ENCODE measurements at regions not wholly inside any gene's neighbourhood (a gene's known extent, or its start where the extent isn't known, plus 50 kb on each side); places are given as distances from the start of the nearest gene placed in this dataset.

DNA sequence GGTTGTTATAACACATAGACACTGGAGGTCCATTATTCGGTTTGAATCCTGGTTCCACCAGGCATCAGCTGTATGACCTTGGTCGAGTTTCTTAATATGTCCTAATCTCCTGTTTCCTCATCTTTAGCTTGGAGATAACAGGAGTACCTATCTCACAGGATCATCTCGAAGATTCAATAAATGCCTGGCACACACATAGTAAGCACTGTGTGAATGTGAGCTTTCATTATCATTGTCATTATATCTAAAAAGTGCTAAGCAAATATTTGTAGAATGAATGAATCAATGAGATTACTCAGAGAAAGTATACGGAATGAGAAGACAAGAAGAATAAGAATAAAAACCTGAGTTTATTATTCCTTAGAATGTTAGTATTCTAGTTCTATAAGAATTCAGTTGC lies 227.4 kb upstream of the CFAP20DC start:
- H3K36me3 ChIP-seq: no peaks in the 10 kb centered on the region
- DNase-seq (ENCODE audit: extremely low spot score in 2 of 2): no peak
- TF ChIP-seq POLR2AphosphoS5 (IDR thresholded peaks at IDR 0.05; ENCODE audit: insufficient read depth in 1 of 2, low read depth in 1 of 2) (no peak), POLR2A (IDR thresholded peaks at IDR 0.05) (no peak)
- TF ChIP-seq, protein P1, sequence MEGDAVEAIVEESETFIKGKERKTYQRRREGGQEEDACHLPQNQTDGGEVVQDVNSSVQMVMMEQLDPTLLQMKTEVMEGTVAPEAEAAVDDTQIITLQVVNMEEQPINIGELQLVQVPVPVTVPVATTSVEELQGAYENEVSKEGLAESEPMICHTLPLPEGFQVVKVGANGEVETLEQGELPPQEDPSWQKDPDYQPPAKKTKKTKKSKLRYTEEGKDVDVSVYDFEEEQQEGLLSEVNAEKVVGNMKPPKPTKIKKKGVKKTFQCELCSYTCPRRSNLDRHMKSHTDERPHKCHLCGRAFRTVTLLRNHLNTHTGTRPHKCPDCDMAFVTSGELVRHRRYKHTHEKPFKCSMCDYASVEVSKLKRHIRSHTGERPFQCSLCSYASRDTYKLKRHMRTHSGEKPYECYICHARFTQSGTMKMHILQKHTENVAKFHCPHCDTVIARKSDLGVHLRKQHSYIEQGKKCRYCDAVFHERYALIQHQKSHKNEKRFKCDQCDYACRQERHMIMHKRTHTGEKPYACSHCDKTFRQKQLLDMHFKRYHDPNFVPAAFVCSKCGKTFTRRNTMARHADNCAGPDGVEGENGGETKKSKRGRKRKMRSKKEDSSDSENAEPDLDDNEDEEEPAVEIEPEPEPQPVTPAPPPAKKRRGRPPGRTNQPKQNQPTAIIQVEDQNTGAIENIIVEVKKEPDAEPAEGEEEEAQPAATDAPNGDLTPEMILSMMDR (IDR thresholded peaks at IDR 0.05): no peak
- no peak overlapping the region for H3K4me3 ChIP-seq
- intact Hi-C loops (cut with DNase I): no loop called here
- H3K4me1 ChIP-seq: no peaks in the 10 kb centered on the region
- H3K27me3 ChIP-seq: no peaks in the 10 kb centered on the region
- no peak overlapping the region for H3K27ac ChIP-seq
- H3K9me3 ChIP-seq: no peaks in the 10 kb centered on the region

DNA sequence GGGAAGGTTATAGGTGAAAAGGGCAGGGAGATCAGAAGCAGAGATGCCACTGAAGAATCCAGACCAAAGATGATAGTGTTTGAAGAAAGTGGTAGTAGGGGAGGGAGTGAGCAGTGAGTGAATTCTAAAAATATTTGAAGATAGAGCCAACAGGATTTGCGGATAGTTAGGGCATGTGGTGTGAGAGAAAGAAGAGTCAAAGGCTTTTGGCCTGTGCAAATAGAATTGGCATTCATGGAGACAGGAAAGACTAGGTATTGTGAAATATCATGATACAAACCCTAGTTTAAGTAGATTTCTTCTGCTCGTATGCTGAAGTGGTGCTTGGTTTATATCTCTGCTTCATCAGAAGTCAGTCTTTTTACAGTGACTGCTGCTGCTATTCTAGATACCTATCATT lies 224.2 kb upstream of the CFAP20DC start:
- H3K4me3 ChIP-seq: no peak overlapping the region
- H3K27me3 ChIP-seq: no peaks in the 10 kb centered on the region
- no peak for TF ChIP-seq POLR2AphosphoS5 (IDR thresholded peaks at IDR 0.05; ENCODE audit: insufficient read depth in 1 of 2, low read depth in 1 of 2)
- H3K9me3 ChIP-seq: no peaks in the 10 kb centered on the region
- intact Hi-C loops (cut with DNase I): no loop called here
- no peak overlapping the region for H3K27ac ChIP-seq
- DNase-seq (ENCODE audit: extremely low spot score in 2 of 2): no peak
- no peaks in the 10 kb centered on the region for H3K4me1 ChIP-seq
- H3K36me3 ChIP-seq: no peaks in the 10 kb centered on the region

DNA sequence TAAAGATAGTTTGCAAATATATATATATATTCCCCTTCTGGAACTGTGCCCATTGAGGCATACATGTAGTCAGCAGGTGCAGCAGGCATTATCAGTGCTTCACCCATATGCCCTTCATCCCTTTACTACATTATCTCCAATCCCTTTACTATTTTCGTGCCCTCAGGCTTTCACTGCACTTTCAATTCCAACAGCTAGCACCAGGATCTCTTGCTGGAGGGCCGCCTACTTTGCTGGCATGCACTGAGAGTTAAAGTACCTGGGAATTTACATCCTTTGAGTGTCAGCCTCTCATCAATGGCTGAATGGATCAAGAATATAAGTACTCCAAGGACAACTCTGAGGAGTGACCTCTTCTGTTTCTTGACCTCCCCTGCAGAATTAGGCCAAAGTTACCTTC lies 222.1 kb upstream of the CFAP20DC start:
- no peaks in the 10 kb centered on the region for H3K9me3 ChIP-seq
- no peak for DNase-seq (ENCODE audit: extremely low spot score in 2 of 2)
- intact Hi-C loops (cut with DNase I): no loop called here
- no peaks in the 10 kb centered on the region for H3K36me3 ChIP-seq
- no peak overlapping the region for H3K4me3 ChIP-seq
- no peaks in the 10 kb centered on the region for H3K27me3 ChIP-seq
- no peak overlapping the region for H3K27ac ChIP-seq
- no peak for TF ChIP-seq POLR2AphosphoS5 (IDR thresholded peaks at IDR 0.05; ENCODE audit: insufficient read depth in 1 of 2, low read depth in 1 of 2)
- TF ChIP-seq POLR2A (IDR thresholded peaks at IDR 0.05): no peak
- TF ChIP-seq, protein P1 (IDR thresholded peaks at IDR 0.05): no peak
- no peaks in the 10 kb centered on the region for H3K4me1 ChIP-seq

DNA sequence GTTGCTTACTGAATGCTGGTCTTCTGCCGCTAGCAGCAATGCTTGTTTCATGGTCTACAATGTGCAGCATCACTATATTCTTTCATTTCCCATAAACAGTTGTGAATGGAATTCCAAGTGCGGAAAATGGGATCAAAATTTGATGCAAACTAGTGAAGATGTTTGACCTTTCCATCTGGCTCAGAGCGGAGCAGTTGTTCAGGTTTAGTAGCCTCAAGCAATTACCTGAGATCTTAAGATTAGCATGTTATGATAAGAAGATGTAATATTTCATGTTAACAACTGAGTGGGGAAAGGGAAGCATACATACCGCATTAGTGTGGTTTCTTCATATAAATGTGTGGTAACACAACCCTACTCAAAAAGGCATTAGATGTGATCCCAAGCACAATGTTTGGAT lies 221.1 kb upstream of the CFAP20DC start:
- no peak for DNase-seq (ENCODE audit: extremely low spot score in 2 of 2)
- no peak overlapping the region for H3K4me3 ChIP-seq

DNA sequence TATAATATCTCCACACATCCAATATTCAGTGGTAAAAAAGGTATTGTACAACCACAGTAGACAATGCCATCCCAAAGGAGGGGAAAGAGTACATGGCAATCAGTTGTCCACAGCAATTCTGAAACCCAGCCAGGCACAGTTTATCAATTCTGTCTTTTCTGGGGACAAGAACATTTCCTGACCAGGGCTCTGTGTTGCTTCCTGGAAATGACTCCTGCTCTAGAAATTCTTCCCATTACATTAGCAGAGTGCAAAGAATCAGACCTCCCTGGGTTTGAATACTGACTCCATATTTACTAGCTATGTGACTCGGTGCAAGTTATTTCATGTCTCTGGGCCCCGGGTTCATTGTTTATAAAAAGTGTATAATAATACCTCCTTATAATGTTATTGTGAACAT lies 220.4 kb upstream of the CFAP20DC start:
- no peak for DNase-seq (ENCODE audit: extremely low spot score in 2 of 2)
- intact Hi-C loops (cut with DNase I): no loop called here
- TF ChIP-seq, protein P1 (IDR thresholded peaks at IDR 0.05): no peak
- no peak for TF ChIP-seq POLR2AphosphoS5 (IDR thresholded peaks at IDR 0.05; ENCODE audit: insufficient read depth in 1 of 2, low read depth in 1 of 2)
- no peak for TF ChIP-seq POLR2A (IDR thresholded peaks at IDR 0.05)
- Histone ChIP-seq H3K9me3 (no peaks in the 10 kb centered on the region), H3K36me3 (no peaks in the 10 kb centered on the region), H3K4me1 (no peaks in the 10 kb centered on the region), H3K27me3 (no peaks in the 10 kb centered on the region), H3K27ac (no peak overlapping the region), H3K4me3 (no peak overlapping the region)

More for the DNA sequence above, 221.1 kb upstream of the CFAP20DC start:
- Histone ChIP-seq H3K9me3 (no peaks in the 10 kb centered on the region), H3K4me1 (no peaks in the 10 kb centered on the region), H3K27me3 (no peaks in the 10 kb centered on the region), H3K27ac (no peak overlapping the region), H3K36me3 (no peaks in the 10 kb centered on the region)
- intact Hi-C loops (cut with DNase I): no loop called here
- TF ChIP-seq POLR2AphosphoS5 (IDR thresholded peaks at IDR 0.05; ENCODE audit: insufficient read depth in 1 of 2, low read depth in 1 of 2) (no peak), POLR2A (IDR thresholded peaks at IDR 0.05) (no peak)
- TF ChIP-seq, protein P1 (IDR thresholded peaks at IDR 0.05): no peak

DNA sequence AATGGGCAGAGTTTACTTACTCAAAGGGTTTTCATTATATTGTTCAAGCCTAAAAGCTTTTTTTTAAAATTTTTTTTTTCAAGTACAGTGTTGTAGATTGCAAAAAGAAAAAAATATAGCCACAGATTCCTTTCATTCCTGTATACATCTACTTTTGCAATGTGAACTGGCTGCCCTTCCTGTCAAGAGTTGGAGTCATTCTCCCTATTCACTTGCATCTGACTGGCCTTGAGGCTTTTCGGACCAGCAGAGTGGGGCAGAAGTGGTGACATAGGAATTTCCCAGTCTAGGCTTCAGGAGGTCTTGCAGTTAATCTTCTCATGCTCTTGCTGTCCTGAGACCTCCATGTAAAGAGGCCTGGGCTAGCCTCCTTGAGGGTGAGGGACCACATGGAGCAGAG lies 218.3 kb upstream of the CFAP20DC start:
- TF ChIP-seq POLR2AphosphoS5 (IDR thresholded peaks at IDR 0.05; ENCODE audit: insufficient read depth in 1 of 2, low read depth in 1 of 2): no peak
- TF ChIP-seq POLR2A (IDR thresholded peaks at IDR 0.05): no peak
- TF ChIP-seq, protein P1 (IDR thresholded peaks at IDR 0.05): no peak
- Histone ChIP-seq H3K9me3 (no peaks in the 10 kb centered on the region), H3K4me3 (no peak overlapping the region), H3K36me3 (no peaks in the 10 kb centered on the region), H3K27ac (no peak overlapping the region), H3K27me3 (no peaks in the 10 kb centered on the region), H3K4me1 (no peaks in the 10 kb centered on the region)
- intact Hi-C loops (cut with DNase I): no loop called here
- DNase-seq (ENCODE audit: extremely low spot score in 2 of 2): no peak

Data from vagina (tissue), 2 donors.